Body of pancreas (tissue), 4 donors: ENCODE measurements at regions not wholly inside any gene's neighbourhood (a gene's known extent, or its start where the extent isn't known, plus 50 kb on each side); places are given as distances from the start of the nearest gene placed in this dataset.

Source experiments
- ATAC-seq: fragments of 150-250 bp; one replicate; pipeline ENCODE4 v1.9.1; 2016
- DNase-seq, 4 donors: peaks; one replicate each; pipeline ENCODE4 v3.0.0-alpha.2; 2019
- H3K27ac ChIP-seq, 4 donors: fragments of 200-600 bp; sonication (generic); 1 replicate in 3 of 4; 2 replicates in 1 of 4; pipeline versions ENCODE4 v1.5.1 to v1.6.1; 2016 to 2019; ENCODE audit warnings: mild to moderate bottlenecking in 1 of 4, mixed read lengths in 1 of 4, moderate library complexity in 1 of 4
- H3K27me3 ChIP-seq, 2 donors: fragments of 200-600 bp; sonication (generic); one replicate each; pipeline ENCODE4 v1.6.0; 2016; ENCODE audit warnings: mild to moderate bottlenecking in 1 of 2
- H3K36me3 ChIP-seq, 2 donors: fragments of 200-600 bp; sonication (generic); replicated peaks in 1 of 2; 2 replicates each; pipeline ENCODE4 v1.5.1; 2016; ENCODE audit warnings: low read depth in 2 of 2; ENCODE audit not compliant: insufficient read depth in 1 of 2
- H3K4me1 ChIP-seq: fragments of 200-600 bp; sonication (generic); one replicate; pipeline ENCODE4 v1.6.0; 2016
- H3K4me3 ChIP-seq, 2 donors: fragments of 200-600 bp; sonication (generic); 1 replicate in 1 of 2; 2 replicates in 1 of 2; pipeline ENCODE4 v1.5.1; 2016 to 2019
- H3K9me3 ChIP-seq, 3 donors: fragments of 200-600 bp; sonication (generic); 1 replicate in 2 of 3; 2 replicates in 1 of 3; pipeline ENCODE4 v1.5.1; 2016
- POLR2A ChIP-seq, 3 donors: fragments of 450-650 bp; IDR thresholded peaks; one replicate each; pipeline ENCODE4 v1.6.1; 2016; ENCODE audit warnings: antibody characterized with exemption in 3 of 3, mild to moderate bottlenecking in 2 of 3
- WGBS, 2 donors: methylation state at CpG; one replicate each; pipeline ENCODE4 v1.1.5; 2017; 5-methylcytosine and 5-hydroxymethylcytosine counted together
- intact Hi-C: fragments of 100-400 bp; cut with DNase I; formaldehyde crosslinking; loops from one replicate; pipeline ENCODE4 v1.15.1; 2023
- TF ChIP-seq, protein P1 (sequence below), 7 experiments: fragments of 450-650 bp in 4 of 7; fragments of 200-600 bp in 3 of 7; sonication (generic) in 3 of 7; IDR thresholded peaks; one replicate each; pipeline ENCODE4 v1.5.1; 2016 to 2019; ENCODE audit warnings: antibody characterized with exemption in 7 of 7

GRCh38 chr12:127282786-127283565, 984.0 kb upstream of the TMEM132C start:
- TF ChIP-seq POLR2A (IDR thresholded peaks at IDR 0.05) = no peak
- TF ChIP-seq, protein P1, sequence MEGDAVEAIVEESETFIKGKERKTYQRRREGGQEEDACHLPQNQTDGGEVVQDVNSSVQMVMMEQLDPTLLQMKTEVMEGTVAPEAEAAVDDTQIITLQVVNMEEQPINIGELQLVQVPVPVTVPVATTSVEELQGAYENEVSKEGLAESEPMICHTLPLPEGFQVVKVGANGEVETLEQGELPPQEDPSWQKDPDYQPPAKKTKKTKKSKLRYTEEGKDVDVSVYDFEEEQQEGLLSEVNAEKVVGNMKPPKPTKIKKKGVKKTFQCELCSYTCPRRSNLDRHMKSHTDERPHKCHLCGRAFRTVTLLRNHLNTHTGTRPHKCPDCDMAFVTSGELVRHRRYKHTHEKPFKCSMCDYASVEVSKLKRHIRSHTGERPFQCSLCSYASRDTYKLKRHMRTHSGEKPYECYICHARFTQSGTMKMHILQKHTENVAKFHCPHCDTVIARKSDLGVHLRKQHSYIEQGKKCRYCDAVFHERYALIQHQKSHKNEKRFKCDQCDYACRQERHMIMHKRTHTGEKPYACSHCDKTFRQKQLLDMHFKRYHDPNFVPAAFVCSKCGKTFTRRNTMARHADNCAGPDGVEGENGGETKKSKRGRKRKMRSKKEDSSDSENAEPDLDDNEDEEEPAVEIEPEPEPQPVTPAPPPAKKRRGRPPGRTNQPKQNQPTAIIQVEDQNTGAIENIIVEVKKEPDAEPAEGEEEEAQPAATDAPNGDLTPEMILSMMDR (IDR thresholded peaks at IDR 0.05) = no peak
- no peak for ATAC-seq

GRCh38 chr12:127284021-127284420, 982.9 kb upstream of the TMEM132C start:
- DNase-seq = peak in 1 of 4 donors; percentile 9
- H3K4me3 ChIP-seq = no peak overlapping the region
- 69 to 73% methylated on average over 5 to 6 of the region's 6 CpGs for WGBS, 2 donors

More at GRCh38 chr12:127282786-127283565, 984.0 kb upstream of the TMEM132C start:
- WGBS, 2 donors = 71 to 75% methylated on average over 7 of the region's 7 CpGs
- H3K27ac ChIP-seq = no peak overlapping the region
- no peaks in the 10 kb centered on the region for H3K27me3 ChIP-seq
- H3K9me3 ChIP-seq = no peaks in the 10 kb centered on the region
- DNase-seq = no peak
- no peak overlapping the region for H3K4me3 ChIP-seq
- no peaks in the 10 kb centered on the region for H3K4me1 ChIP-seq
- intact Hi-C loops = no loop called here
- no peaks in the 10 kb centered on the region for H3K36me3 ChIP-seq

GRCh38 chr12:127284870-127285431, 982.0 kb upstream of the TMEM132C start:
- no peaks in the 10 kb centered on the region for H3K9me3 ChIP-seq
- TF ChIP-seq POLR2A (IDR thresholded peaks at IDR 0.05) = no peak
- TF ChIP-seq, protein P1 (IDR thresholded peaks at IDR 0.05) = no peak
- H3K27ac ChIP-seq = no peak overlapping the region
- no peaks in the 10 kb centered on the region for H3K36me3 ChIP-seq
- 54 to 59% methylated on average over 3 of the region's 3 CpGs for WGBS, 2 donors
- H3K4me1 ChIP-seq = no peaks in the 10 kb centered on the region
- ATAC-seq (no peak), DNase-seq (no peak)
- intact Hi-C loops = no loop called here
- H3K27me3 ChIP-seq = no peaks in the 10 kb centered on the region
- H3K4me3 ChIP-seq = no peak overlapping the region

More at GRCh38 chr12:127284021-127284420, 982.9 kb upstream of the TMEM132C start:
- Histone ChIP-seq H3K4me1 (no peaks in the 10 kb centered on the region), H3K9me3 (no peaks in the 10 kb centered on the region), H3K27ac (no peak overlapping the region), H3K36me3 (no peaks in the 10 kb centered on the region), H3K27me3 (no peaks in the 10 kb centered on the region)
- TF ChIP-seq POLR2A (IDR thresholded peaks at IDR 0.05) = no peak
- TF ChIP-seq, protein P1 (IDR thresholded peaks at IDR 0.05) = no peak
- intact Hi-C loops = no loop called here
- no peak for ATAC-seq

- no peaks in the 10 kb centered on the region for H3K4me1 ChIP-seq
- intact Hi-C loops = no loop called here
- H3K27me3 ChIP-seq = no peaks in the 10 kb centered on the region
- H3K9me3 ChIP-seq = no peaks in the 10 kb centered on the region
- no peak for TF ChIP-seq POLR2A (IDR thresholded peaks at IDR 0.05)
- TF ChIP-seq, protein P1 (IDR thresholded peaks at IDR 0.05) = no peak
- 69 to 76% methylated on average over 3 of the region's 3 CpGs for WGBS, 2 donors
- DNase-seq (no peak), ATAC-seq (no peak)
- no peak overlapping the region for H3K4me3 ChIP-seq
- H3K27ac ChIP-seq = no peak overlapping the region
- no peaks in the 10 kb centered on the region for H3K36me3 ChIP-seq
These were observed 980.7 kb upstream of the TMEM132C start for GRCh38 chr12:127286281-127286680.
